ENCODE measurements at regions not wholly inside any gene's neighbourhood (a gene's known extent, or its start where the extent isn't known, plus 50 kb on each side); places are given as distances from the start of the nearest gene placed in this dataset.
"Not testable (repeated sequence)": the region's sequence is repeated elsewhere in the genome, so short reads cannot be mapped to it uniquely, and the experiment has no call there.

DNA sequence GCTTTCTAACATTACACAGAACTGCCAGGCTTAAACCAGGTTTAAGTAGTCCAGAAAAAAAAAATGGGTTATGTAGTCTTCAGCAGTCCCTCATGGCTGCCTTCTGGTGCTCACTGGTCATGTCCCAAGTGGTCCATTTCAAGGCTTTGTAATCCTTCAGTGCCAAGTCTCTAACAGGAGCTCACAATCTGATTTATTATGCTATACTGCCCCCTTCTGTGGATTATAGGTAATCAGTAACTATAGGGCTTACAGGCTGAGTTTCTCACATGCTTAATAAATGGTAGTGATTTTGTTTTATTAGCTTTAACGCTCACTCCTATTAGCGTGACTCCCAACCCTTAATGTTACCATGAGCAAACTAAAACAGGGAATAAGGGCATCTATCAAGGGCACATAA lies 92.5 kb upstream of the EDA2R start:
- Histone ChIP-seq H3K36me3 (no peaks in the 10 kb centered on the region), H3K4me1 (no peaks in the 10 kb centered on the region), H3K4me3 (no peak overlapping the region), H3K9me3 (no peaks in the 10 kb centered on the region), H3K27me3 (no peaks in the 10 kb centered on the region), H3K27ac (no peak overlapping the region)
- no peak for DNase-seq
- intact Hi-C loops (cut with DNase I; ENCODE audit: low total_unique reads): no loop called here
- TF ChIP-seq, protein P1, sequence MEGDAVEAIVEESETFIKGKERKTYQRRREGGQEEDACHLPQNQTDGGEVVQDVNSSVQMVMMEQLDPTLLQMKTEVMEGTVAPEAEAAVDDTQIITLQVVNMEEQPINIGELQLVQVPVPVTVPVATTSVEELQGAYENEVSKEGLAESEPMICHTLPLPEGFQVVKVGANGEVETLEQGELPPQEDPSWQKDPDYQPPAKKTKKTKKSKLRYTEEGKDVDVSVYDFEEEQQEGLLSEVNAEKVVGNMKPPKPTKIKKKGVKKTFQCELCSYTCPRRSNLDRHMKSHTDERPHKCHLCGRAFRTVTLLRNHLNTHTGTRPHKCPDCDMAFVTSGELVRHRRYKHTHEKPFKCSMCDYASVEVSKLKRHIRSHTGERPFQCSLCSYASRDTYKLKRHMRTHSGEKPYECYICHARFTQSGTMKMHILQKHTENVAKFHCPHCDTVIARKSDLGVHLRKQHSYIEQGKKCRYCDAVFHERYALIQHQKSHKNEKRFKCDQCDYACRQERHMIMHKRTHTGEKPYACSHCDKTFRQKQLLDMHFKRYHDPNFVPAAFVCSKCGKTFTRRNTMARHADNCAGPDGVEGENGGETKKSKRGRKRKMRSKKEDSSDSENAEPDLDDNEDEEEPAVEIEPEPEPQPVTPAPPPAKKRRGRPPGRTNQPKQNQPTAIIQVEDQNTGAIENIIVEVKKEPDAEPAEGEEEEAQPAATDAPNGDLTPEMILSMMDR (IDR thresholded peaks at IDR 0.05 in 4 of 5, conservative IDR thresholded peaks at IDR 0.05 in 1 of 5): peak in 1 of 5 experiments; percentile 26
- no peak for TF ChIP-seq POLR2A (IDR thresholded peaks at IDR 0.05)
- ATAC-seq: no peak
- in situ Hi-C loops (cut with MboI; ENCODE audit: low sequenced_read_pairs in 4 of 4): loop anchor here in 1 of 4 donors (25.0 kb wide), 1 partner anchor 1144 kb away; no protein-coding TSS in a partner anchor

DNA sequence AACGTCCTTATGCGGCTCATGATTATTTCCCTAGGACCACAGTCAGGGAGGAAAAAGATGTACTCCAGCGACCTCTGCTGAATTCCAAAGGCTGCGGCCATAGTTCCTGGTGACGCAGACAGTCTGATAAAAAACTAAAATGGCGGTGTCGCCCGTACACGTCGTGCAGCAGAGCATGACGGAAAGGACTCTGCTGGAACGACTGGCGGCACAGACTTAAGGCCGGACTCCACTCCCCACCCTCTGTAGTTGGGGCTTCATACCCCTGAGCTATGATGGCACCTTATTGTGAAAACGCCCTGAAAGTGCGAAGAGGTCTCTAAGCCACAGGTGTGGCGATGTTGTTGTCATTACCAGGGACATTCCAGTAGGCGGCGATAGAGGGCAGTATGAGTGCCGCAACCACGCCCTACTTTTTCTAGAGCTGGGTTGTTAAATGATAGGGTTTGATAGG lies 90.0 kb upstream of the EDA2R start:
- H3K4me3 ChIP-seq: peak overlapping the region; percentile 28 to 44 (median 42)
- TF ChIP-seq POLR2A (IDR thresholded peaks at IDR 0.05): no peak
- TF ChIP-seq, protein P1 (IDR thresholded peaks at IDR 0.05 in 4 of 5, conservative IDR thresholded peaks at IDR 0.05 in 1 of 5): peak in 4 of 5 experiments; percentile 7 to 56 (median 39)
- no peaks in the 10 kb centered on the region for H3K36me3 ChIP-seq
- intact Hi-C loops (cut with DNase I; ENCODE audit: low total_unique reads) (loop anchor here (5.0 kb wide), 2 partner anchors 527 to 1147 kb away; no protein-coding TSS in a partner anchor), in situ Hi-C loops (cut with MboI; ENCODE audit: low sequenced_read_pairs in 4 of 4) (loop anchor here in 1 of 4 donors (25.0 kb wide), 1 partner anchor 1142 kb away; no protein-coding TSS in a partner anchor)
- ATAC-seq: no peak
- no peaks in the 10 kb centered on the region for H3K9me3 ChIP-seq
- no peak overlapping the region for H3K27ac ChIP-seq
- DNase-seq: peak; percentile 2 to 12
- no peaks in the 10 kb centered on the region for H3K4me1 ChIP-seq
- H3K27me3 ChIP-seq: no peaks in the 10 kb centered on the region

DNA sequence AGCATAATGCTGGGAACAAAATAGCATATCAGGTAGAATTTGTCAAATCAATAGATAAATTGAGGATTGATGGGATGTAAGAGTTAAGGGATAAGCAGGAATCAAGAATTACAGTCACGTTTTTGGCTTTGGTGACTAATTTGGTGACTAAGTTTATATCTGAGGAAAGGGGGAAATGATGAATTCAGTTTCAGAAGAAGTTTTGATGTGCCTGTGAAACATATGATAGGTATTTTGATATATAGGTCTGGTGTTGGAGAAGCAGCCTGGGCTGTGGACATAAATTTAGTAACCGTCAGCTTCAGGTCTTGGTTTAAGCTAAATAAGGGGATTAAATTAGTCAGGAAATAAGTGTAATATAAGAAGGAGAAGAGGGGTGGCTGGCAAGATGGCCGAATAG lies 79.0 kb upstream of the EDA2R start:
- DNase-seq: no peak
- Histone ChIP-seq H3K4me3 (no peak overlapping the region), H3K4me1 (no peaks in the 10 kb centered on the region), H3K27ac (no peak overlapping the region), H3K36me3 (no peaks in the 10 kb centered on the region), H3K27me3 (peaks cover 0 to 3% (median 0%) of the 10 kb centered on the region in 3 donors), H3K9me3 (no peaks in the 10 kb centered on the region)
- intact Hi-C loops (cut with DNase I; ENCODE audit: low total_unique reads): no loop called here
- no peak for ATAC-seq
- in situ Hi-C loops (cut with MboI; ENCODE audit: low sequenced_read_pairs in 4 of 4): no loop called here
- TF ChIP-seq, protein P1 (IDR thresholded peaks at IDR 0.05 in 4 of 5, conservative IDR thresholded peaks at IDR 0.05 in 1 of 5): no peak
- no peak for TF ChIP-seq POLR2A (IDR thresholded peaks at IDR 0.05)

DNA sequence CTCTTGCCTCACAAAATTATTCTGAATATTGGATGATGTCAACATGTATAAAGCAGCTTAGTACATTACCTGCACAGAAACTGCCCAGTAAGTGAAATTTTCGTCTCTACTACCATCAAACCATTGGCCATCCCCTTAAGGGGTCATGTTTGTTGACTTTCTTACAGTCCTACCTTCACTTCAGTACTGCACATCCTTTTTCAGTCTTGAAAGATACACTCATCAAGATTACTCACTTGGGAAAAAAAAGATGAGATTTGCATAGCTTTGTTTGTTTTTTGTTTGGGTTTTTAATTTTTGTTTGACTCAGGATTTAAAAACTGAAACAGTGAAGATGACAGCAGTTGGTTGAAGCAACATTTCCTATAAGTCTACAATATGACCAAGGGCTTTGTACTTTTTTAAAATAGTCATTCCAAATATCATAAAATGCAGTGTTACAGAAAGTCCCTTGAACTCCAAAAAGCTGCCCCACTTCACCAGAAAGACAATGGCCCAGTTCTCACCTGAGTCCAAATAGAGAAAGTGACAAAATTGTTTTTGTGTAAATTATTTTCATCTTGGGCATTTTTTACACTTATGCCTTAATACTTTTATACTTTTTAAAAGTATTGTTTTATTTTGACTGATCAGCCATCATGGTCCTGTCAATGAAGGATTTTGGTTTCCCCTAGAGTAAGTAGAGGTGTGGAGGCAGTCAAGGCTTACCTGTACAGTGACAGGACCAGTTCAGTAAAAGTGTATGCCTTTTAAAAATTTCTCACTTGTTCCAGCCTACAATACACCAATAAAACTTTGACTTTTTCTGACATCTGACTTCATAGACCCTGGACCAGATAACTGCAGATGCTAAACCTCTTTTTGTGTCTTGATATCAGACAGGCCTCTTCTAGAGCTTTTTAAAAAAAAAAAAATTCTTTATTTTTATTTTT lies 59.7 kb upstream of the EDA2R start:
- Histone ChIP-seq H3K4me1 (no peaks in the 10 kb centered on the region), H3K27me3 (no peaks in the 10 kb centered on the region), H3K36me3 (no peaks in the 10 kb centered on the region), H3K9me3 (no peaks in the 10 kb centered on the region), H3K4me3 (no peak overlapping the region), H3K27ac (no peak overlapping the region)
- no peak for ATAC-seq
- in situ Hi-C loops (cut with MboI; ENCODE audit: low sequenced_read_pairs in 4 of 4) (no loop called here), intact Hi-C loops (cut with DNase I; ENCODE audit: low total_unique reads) (no loop called here)
- TF ChIP-seq POLR2A (IDR thresholded peaks at IDR 0.05): no peak
- TF ChIP-seq, protein P1 (IDR thresholded peaks at IDR 0.05 in 4 of 5, conservative IDR thresholded peaks at IDR 0.05 in 1 of 5): no peak
- no peak for DNase-seq

DNA sequence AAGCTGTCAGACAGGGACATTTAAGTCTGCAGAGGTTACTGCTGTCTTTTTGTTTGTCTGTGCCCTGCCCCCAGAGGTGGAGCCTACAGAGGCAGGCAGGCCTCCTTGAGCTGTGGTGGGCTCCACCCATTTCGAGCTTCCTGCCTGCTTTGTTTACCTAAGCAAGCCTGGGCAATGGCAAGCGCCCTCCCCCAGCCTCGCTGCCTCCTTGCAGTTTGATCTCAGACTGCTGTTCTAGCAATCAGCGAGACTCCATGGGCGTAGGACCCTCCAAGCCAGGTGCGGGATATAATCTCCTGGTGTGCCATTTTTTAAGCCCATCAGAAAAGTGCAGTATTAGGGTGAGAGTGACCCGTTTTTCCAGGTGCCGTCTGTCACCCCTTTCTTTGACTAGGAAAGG lies 53.6 kb upstream of the EDA2R start:
- intact Hi-C loops (cut with DNase I; ENCODE audit: low total_unique reads); in situ Hi-C loops (cut with MboI; ENCODE audit: low sequenced_read_pairs in 4 of 4); H3K9me3 ChIP-seq; DNase-seq; H3K27ac ChIP-seq; H3K4me3 ChIP-seq; ATAC-seq; H3K4me1 ChIP-seq; H3K36me3 ChIP-seq; H3K27me3 ChIP-seq: not testable (repeated sequence)
